GM20000 (cell line): ENCODE measurements at regions not wholly inside any gene's neighbourhood (a gene's known extent, or its start where the extent isn't known, plus 50 kb on each side); places are given as distances from the start of the nearest gene placed in this dataset.

ENCODE experiments used
- DNase-seq: peaks from one replicate; pipeline ENCODE4 v3.0.0; 2012; ENCODE audit warnings: low spot score
- CTCF ChIP-seq: IDR thresholded peaks from 2 replicates; pipeline ENCODE4 v1.5.1; 2012; ENCODE audit warnings: mild to moderate bottlenecking, control low read depth; ENCODE audit errors: extremely low read depth, missing control alignments

DNA sequence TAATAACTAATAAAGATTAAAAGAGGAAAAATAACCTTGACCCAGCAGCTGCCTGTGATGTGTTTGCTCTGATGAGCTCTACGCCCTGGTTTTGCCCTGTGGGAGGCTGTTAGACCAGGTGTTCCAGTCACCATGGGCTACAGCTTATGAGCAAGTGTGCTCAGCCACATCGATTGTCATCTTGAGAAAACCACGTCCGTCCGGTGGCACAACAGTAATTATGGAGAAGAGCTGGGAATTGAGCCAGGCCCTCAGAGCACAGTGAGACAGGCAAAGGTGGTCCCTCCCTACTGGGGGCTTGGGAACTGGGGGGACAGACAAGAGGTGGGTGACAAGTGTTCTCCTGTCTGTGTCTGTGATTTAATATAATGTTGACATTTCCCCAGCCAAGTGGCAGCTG is 420.5 kb downstream of the MATN1 start:
- TF ChIP-seq CTCF: no peak
- DNase-seq: no peak

GRCh38 chr1:30300669-30301068 is 422.7 kb downstream of the MATN1 start:
- DNase-seq: no peak
- no peak for TF ChIP-seq CTCF

- TF ChIP-seq CTCF: no peak
- DNase-seq: no peak
Observed at GRCh38 chr1:30299393-30299792, 424.0 kb downstream of the MATN1 start.

GRCh38 chr1:30295674-30296073 is 427.7 kb downstream of the MATN1 start:
- DNase-seq: no peak

DNA sequence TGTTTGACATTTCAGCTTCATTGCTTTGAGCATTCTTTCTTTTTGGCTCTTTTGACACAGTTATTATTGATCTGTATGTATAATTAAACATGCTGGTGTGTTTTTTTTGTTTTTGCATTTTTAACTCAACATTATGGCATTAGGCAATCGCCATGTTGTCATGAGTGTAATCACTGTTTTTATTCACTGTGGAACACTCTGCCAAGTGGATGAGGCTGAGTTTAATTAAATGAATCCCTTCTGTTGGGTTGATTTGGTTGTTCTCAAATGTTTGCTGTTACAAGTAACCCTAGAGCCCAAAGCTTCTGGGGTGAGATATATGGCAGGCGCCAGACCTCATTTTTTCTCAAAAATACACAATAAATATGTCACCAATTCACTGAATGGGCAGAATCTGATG is 428.1 kb downstream of the MATN1 start:
- DNase-seq: no peak
- TF ChIP-seq CTCF: no peak

More at GRCh38 chr1:30295674-30296073, 427.7 kb downstream of the MATN1 start:
- no peak for TF ChIP-seq CTCF

DNA sequence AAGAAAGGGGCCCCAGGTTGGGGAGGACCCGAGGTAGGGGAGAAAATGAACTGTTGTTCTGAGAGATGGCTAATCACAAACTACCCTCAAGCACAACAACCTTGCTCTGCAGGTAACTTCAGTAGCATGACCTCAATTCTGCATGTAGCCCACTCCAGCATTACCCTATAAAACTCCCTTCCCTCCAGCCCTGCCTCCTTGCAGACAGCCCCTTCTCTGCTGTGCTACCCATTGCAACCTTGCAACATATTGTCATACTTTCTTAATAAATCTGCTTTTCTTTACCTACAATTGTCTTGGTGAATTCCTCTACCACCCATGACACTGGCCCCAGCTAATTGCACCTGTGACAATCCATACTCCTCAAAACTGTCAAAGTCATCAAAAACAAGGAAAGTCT is 428.9 kb downstream of the MATN1 start:
- no peak for DNase-seq
- TF ChIP-seq CTCF: no peak

GRCh38 chr1:30292451-30292850 is 430.9 kb downstream of the MATN1 start:
- no peak for DNase-seq
- no peak for TF ChIP-seq CTCF

DNA sequence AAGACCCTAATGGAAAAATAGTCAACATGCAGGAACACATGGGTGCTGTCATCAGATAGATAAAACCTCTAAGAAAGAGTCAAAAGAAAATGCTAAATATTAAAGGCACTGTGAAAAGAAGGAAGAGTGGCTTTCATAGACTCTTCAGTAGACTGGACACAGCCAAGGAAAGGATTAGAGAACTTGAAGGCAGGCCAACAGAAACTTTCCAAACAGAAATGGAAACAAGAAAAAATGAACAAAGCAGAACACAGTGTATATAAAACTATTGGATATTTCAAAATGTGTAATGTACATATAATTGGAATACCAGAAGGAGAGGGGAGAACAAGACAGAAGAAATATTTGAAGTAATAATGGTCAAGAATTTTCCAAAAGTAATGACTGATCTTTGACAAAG is 431.9 kb downstream of the MATN1 start:
- TF ChIP-seq CTCF: no peak
- no peak for DNase-seq
